K562 (cell line): ENCODE measurements at regions not wholly inside any gene's neighbourhood (a gene's known extent, or its start where the extent isn't known, plus 50 kb on each side); places are given as distances from the start of the nearest gene placed in this dataset.

Experiments
- ATAC-seq: fragments of 200-7000 bp; cut with Tn5 transposase; 3 replicates; pipeline ENCODE4 v1.9.1; 2020; ENCODE audit warnings: moderate library complexity
- BruUV-seq: library from RNA; stranded (reverse); fragments of 400-500 nt; replicated peaks from 2 replicates; lab custom pipeline; 2021; lab: Mats Ljungman, UMichigan
- CTCF ChIA-PET: fragments of 300-600 bp; formaldehyde crosslinking; extraction: SDS; loops from one replicate; lab custom pipeline; 2021; ENCODE audit warnings: low intra/inter-chr PET ratio; lab: Yijun Ruan, JAX
- POLR2A ChIA-PET: fragments of 300-600, 350-650 bp; sonication (Branson Sonifier 250); formaldehyde crosslinking; extraction: SDS; loops from one replicate; lab custom pipeline; 2021; ENCODE audit warnings: antibody characterized with exemption, inconsistent platforms; lab: Yijun Ruan, JAX
- DNase-seq, 4 experiments: peaks; one replicate each; pipeline versions ENCODE4 v3.0.0 to v3.0.0-alpha.2; 2011 to 2018; ENCODE audit warnings: low spot score in 3 of 4, mixed read lengths in 3 of 4; ENCODE audit errors: extremely low read depth in 1 of 4
- FAIRE-seq: peaks from 2 replicates; lab custom pipeline; 2011; peaks lifted over from hg19 to GRCh38; lab: Jason Lieb, UNC
- H2AFZ ChIP-seq: 2 replicates; pipeline ENCODE4 v1.6.0; 2011; ENCODE audit warnings: low read depth, low read length, control low read depth, inconsistent platforms
- H3K27ac ChIP-seq: fragments of 200-600 bp; 3 replicates; pipeline ENCODE4 v1.8.0; 2011; ENCODE audit warnings: low read depth, mild to moderate bottlenecking, control low read depth, inconsistent platforms, low read length, moderate library complexity, mixed read lengths; ENCODE audit errors: extremely low read depth
- H3K27me3 ChIP-seq, 2 experiments: fragments of 300-600 bp in 1 of 2; 2 replicates in 1 of 2; 3 replicates in 1 of 2; pipeline versions ENCODE4 v1.6.0 to v1.8.0; 2011; ENCODE audit warnings: inconsistent platforms in 2 of 2, low read length in 2 of 2, mild to moderate bottlenecking in 1 of 2, mixed read lengths in 1 of 2, moderate library complexity in 1 of 2; ENCODE audit not compliant: control insufficient read depth in 2 of 2, insufficient read depth in 2 of 2
- H3K36me3 ChIP-seq: fragments of 300-600 bp; 3 replicates; pipeline ENCODE4 v1.8.0; 2011; ENCODE audit warnings: mild to moderate bottlenecking, low read length, inconsistent platforms; ENCODE audit not compliant: control insufficient read depth, insufficient read depth
- H3K4me1 ChIP-seq, 2 experiments: fragments of 200-600 bp in 1 of 2; replicated peaks in 1 of 2; 2 replicates in 1 of 2; 3 replicates in 1 of 2; pipeline versions ENCODE4 v1.5.1 to v1.8.0; 2011; ENCODE audit warnings: inconsistent platforms in 2 of 2, low read length in 2 of 2, mild to moderate bottlenecking in 1 of 2, mixed read lengths in 1 of 2, moderate library complexity in 1 of 2; ENCODE audit not compliant: control insufficient read depth in 2 of 2, insufficient read depth in 2 of 2
- H3K4me2 ChIP-seq: 2 replicates; pipeline ENCODE4 v1.6.1; 2011; ENCODE audit warnings: low read length, control low read depth, inconsistent platforms, mixed read lengths; ENCODE audit not compliant: insufficient read depth
- H3K4me3 ChIP-seq: fragments of 200-600 bp; sonication (generic), shearing (Covaris generic); 2 replicates; pipeline ENCODE4 v1.5.1; 2016; ENCODE audit warnings: control low read depth, inconsistent platforms
- H3K79me2 ChIP-seq: fragments of 200-600 bp; 3 replicates; pipeline ENCODE4 v1.8.0; 2011; ENCODE audit warnings: low read length, inconsistent platforms; ENCODE audit not compliant: control insufficient read depth, insufficient read depth
- H3K9ac ChIP-seq, 2 experiments: 2 replicates each; pipeline versions ENCODE4 v1.6.0 to v1.6.1; 2011; ENCODE audit warnings: low read depth in 2 of 2, low read length in 2 of 2, control low read depth in 1 of 2, inconsistent platforms in 1 of 2, mild to moderate bottlenecking in 1 of 2, mixed read lengths in 1 of 2; ENCODE audit not compliant: insufficient read depth in 1 of 2
- H3K9me1 ChIP-seq: one replicate; pipeline ENCODE4 v1.6.0; 2011; ENCODE audit warnings: inconsistent platforms, mild to moderate bottlenecking, low read length, moderate library complexity; ENCODE audit not compliant: control insufficient read depth, insufficient read depth
- H3K9me3 ChIP-seq: replicated peaks from 2 replicates; pipeline ENCODE4 v1.5.1; 2011; ENCODE audit warnings: low read depth, low read length, inconsistent platforms; ENCODE audit not compliant: control insufficient read depth, insufficient read depth
- H4K20me1 ChIP-seq: replicated peaks from 2 replicates; pipeline ENCODE4 v1.6.1; 2011; ENCODE audit warnings: low read length, inconsistent platforms, mixed read lengths; ENCODE audit not compliant: control insufficient read depth, insufficient read depth
- FOXP4 ChIP-seq: sonication (generic); formaldehyde crosslinking; IDR thresholded peaks from 2 replicates; pipeline ENCODE4 v1.8.0; 2022; ENCODE audit warnings: mild to moderate bottlenecking, missing genetic modification reagents, borderline replicate concordance
- NONO ChIP-seq, 2 experiments: fragments of 200-400 bp in 1 of 2; fragments of 450-650 bp in 1 of 2; formaldehyde crosslinking in 1 of 2; IDR thresholded peaks; 2 replicates each; pipeline ENCODE4 v1.6.1; 2017; ENCODE audit warnings: low read depth in 2 of 2, mild to moderate bottlenecking in 2 of 2, moderate library complexity in 2 of 2, low read length in 1 of 2
- ZBTB17 ChIP-seq: fragments of 450-650 bp; formaldehyde crosslinking; IDR thresholded peaks from 2 replicates; pipeline ENCODE4 v1.4.0; 2020; ENCODE audit warnings: mild to moderate bottlenecking
- ZNF384 ChIP-seq: IDR thresholded peaks from 2 replicates; pipeline ENCODE4 v1.6.1; 2012; ENCODE audit warnings: low read depth, low read length, improper control_type of control experiment
- ZNF639 ChIP-seq, 2 experiments: fragments of 200-800 bp in 1 of 2; sonication (Bioruptor generic) in 1 of 2; sonication (generic) in 1 of 2; formaldehyde crosslinking in 1 of 2; IDR thresholded peaks in 1 of 2; conservative IDR thresholded peaks in 1 of 2; 2 replicates each; pipeline versions ENCODE4 v1.5.0 to v1.6.1; 2016 to 2020; ENCODE audit warnings: missing compliant biosample characterization in 1 of 2, missing genetic modification characterization in 1 of 2, missing genetic modification reagents in 1 of 2
- ZNF75A ChIP-seq: fragments of 450-650 bp; formaldehyde crosslinking; IDR thresholded peaks from 2 replicates; pipeline ENCODE4 v1.4.0; 2020; ENCODE audit warnings: mild to moderate bottlenecking
- WGBS: fragments of 100-300 bp; shearing (Covaris generic); methylation state at CpG from one replicate; pipeline ENCODE4 v1.1.6; 2016; ENCODE audit warnings: low coverage, mixed read lengths; ENCODE audit not compliant: insufficient coverage; ENCODE audit errors: missing lambda C conversion rate; 5-methylcytosine and 5-hydroxymethylcytosine counted together
- in situ Hi-C: fragments of 300-500 bp; cut with MboI; formaldehyde crosslinking; loops from 4 replicates; pipeline ENCODE4 v1.15.0; 2018; ENCODE audit warnings: inconsistent platforms, mixed read lengths
- intact Hi-C: fragments of 100-400 bp; cut with micrococcal nuclease; formaldehyde crosslinking; loops from 2 replicates; pipeline ENCODE4 v1.14.2; 2022

- TF ChIP-seq ZNF639 (CRISPR knock-in tag; conservative IDR thresholded peaks at IDR 0.05 in 1 of 2, IDR thresholded peaks at IDR 0.05 in 1 of 2) = no peak
Measured at GRCh38 chr21:21690068-21690665, 692.0 kb downstream of the NCAM2 start (continued).

- no peak overlapping the region for H3K27ac ChIP-seq
- intact Hi-C loops = no loop called here
- no peaks in the 10 kb centered on the region for H3K9me3 ChIP-seq
- H3K4me2 ChIP-seq = no peak overlapping the region
- H3K4me3 ChIP-seq = no peak overlapping the region
- BruUV-seq = no TSS peak
- ATAC-seq = no peak
- no peaks in the 10 kb centered on the region for H3K9me1 ChIP-seq
- FAIRE-seq = no peak
- no peaks in the 10 kb centered on the region for H3K79me2 ChIP-seq
- no peak overlapping the region for H3K9ac ChIP-seq
- H3K4me1 ChIP-seq = no peaks in the 10 kb centered on the region
- in situ Hi-C loops = no loop called here
- no peak overlapping the region for H2AFZ ChIP-seq
- no peak for DNase-seq
- H3K27me3 ChIP-seq = no peaks in the 10 kb centered on the region
- WGBS = 4% methylated on average over 4 of the region's 4 CpGs
- no peaks in the 10 kb centered on the region for H4K20me1 ChIP-seq
- TF ChIP-seq ZBTB17 (CRISPR knock-in tag) (no peak), FOXP4 (CRISPR knock-in tag) (no peak), NONO (IDR thresholded peaks at IDR 0.05; ENCODE audit: low read depth in 2 of 2, low read length in 1 of 2) (no peak), ZNF384 (no peak), ZNF75A (no peak)
- TF ChIP-seq, all 486 proteins: peak for 0
- ChIA-PET POLR2A (no interaction called here), CTCF (no interaction called here)
- no peaks in the 10 kb centered on the region for H3K36me3 ChIP-seq
Measured at GRCh38 chr21:21712748-21713520, 714.7 kb downstream of the NCAM2 start.
